ENCODE measurements at regions not wholly inside any gene's neighbourhood (a gene's known extent, or its start where the extent isn't known, plus 50 kb on each side); places are given as distances from the start of the nearest gene placed in this dataset.
"Not testable (repeated sequence)": the region's sequence is repeated elsewhere in the genome, so short reads cannot be mapped to it uniquely, and the experiment has no call there.

GRCh38 chr16:52123061-52123839 lies 423.7 kb downstream of the TOX3 start:
- Histone ChIP-seq H3K27ac (no peak overlapping the region), H3K4me1 (ENCODE audit: control insufficient read depth in 1 of 2, insufficient read depth in 1 of 2, low read depth in 1 of 2, low read length in 1 of 2) (no peaks in the 10 kb centered on the region), H3K9me3 (no peaks in the 10 kb centered on the region), H3K27me3 (no peaks in the 10 kb centered on the region), H3K4me3 (ENCODE audit: low read depth in 1 of 2, low read length in 1 of 2) (no peak overlapping the region), H3K36me3 (no peaks in the 10 kb centered on the region)
- TF ChIP-seq CTCF (IDR thresholded peaks at IDR 0.05) = no peak

- H3K36me3 ChIP-seq = no peaks in the 10 kb centered on the region
- no peak overlapping the region for H3K27ac ChIP-seq
- H3K9me3 ChIP-seq = no peaks in the 10 kb centered on the region
- H3K27me3 ChIP-seq = no peaks in the 10 kb centered on the region
- H3K4me3 ChIP-seq (ENCODE audit: low read depth in 1 of 2, low read length in 1 of 2) = no peak overlapping the region
- no peak for TF ChIP-seq CTCF (IDR thresholded peaks at IDR 0.05)
- H3K4me1 ChIP-seq (ENCODE audit: control insufficient read depth in 1 of 2, insufficient read depth in 1 of 2, low read depth in 1 of 2, low read length in 1 of 2) = no peaks in the 10 kb centered on the region
Observed at GRCh38 chr16:52117171-52117570, 429.8 kb downstream of the TOX3 start.

GRCh38 chr16:52114379-52114778 lies 432.6 kb downstream of the TOX3 start:
- Histone ChIP-seq H3K27me3 (no peaks in the 10 kb centered on the region), H3K27ac (no peak overlapping the region), H3K36me3 (no peaks in the 10 kb centered on the region), H3K4me1 (ENCODE audit: control insufficient read depth in 1 of 2, insufficient read depth in 1 of 2, low read depth in 1 of 2, low read length in 1 of 2) (no peaks in the 10 kb centered on the region), H3K4me3 (ENCODE audit: low read depth in 1 of 2, low read length in 1 of 2) (no peak overlapping the region), H3K9me3 (no peaks in the 10 kb centered on the region)
- no peak for TF ChIP-seq CTCF (IDR thresholded peaks at IDR 0.05)

DNA sequence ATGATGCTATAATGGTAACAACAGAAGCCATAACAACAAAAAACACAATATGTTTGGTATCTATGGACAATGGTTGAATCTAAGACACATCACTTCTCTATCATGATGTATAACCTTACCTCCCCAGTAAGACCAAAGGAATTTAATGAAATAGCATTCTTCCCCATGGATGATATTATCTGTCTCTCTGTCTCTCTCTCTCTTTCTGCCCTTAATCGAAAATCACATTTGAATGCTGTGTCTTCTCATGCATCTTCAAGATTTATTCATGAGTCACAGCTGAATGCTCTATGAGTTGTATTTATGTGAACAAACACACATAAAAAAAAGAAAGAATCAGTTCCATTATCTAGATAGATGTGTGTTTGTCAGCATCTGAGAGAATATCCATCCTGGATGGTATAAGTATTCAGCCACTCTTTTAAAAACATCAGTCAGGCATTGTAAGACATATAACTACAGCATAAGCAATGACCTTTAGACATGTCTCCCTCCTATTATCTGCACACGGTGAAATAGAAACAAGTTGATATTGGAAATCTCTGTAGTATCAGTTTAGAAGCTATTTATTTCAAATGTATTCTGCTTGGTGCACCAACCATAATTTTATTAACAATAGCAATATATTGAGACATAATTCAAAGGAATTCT lies 433.3 kb downstream of the TOX3 start:
- H3K9me3 ChIP-seq = no peaks in the 10 kb centered on the region
- H3K27me3 ChIP-seq = no peaks in the 10 kb centered on the region
- no peaks in the 10 kb centered on the region for H3K4me1 ChIP-seq (ENCODE audit: control insufficient read depth in 1 of 2, insufficient read depth in 1 of 2, low read depth in 1 of 2, low read length in 1 of 2)
- H3K27ac ChIP-seq = no peak overlapping the region
- H3K36me3 ChIP-seq = no peaks in the 10 kb centered on the region
- no peak overlapping the region for H3K4me3 ChIP-seq (ENCODE audit: low read depth in 1 of 2, low read length in 1 of 2)
- no peak for TF ChIP-seq CTCF (IDR thresholded peaks at IDR 0.05)

DNA sequence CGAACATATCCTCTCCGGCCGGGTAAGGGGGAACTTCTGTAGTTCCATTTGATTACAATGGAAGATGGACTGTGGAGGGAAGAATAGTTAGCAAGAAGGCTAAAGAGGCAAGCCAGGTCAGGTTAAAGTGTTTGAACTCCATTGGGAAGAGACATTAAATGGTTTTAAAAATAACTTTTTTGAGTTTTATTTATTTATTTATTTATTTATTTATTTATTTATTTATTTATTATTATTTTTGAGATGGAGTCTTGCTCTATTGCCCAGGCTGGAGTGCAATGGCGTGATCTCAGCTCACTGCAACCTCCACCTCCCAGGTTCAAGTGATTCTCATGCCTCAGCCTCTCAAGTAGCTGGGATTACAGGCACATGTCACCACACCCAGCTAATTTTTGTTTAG lies 441.9 kb downstream of the TOX3 start:
- not testable (repeated sequence) for H3K4me1 ChIP-seq (ENCODE audit: control insufficient read depth in 1 of 2, insufficient read depth in 1 of 2, low read depth in 1 of 2, low read length in 1 of 2)

GRCh38 chr16:52103791-52104190 lies 443.2 kb downstream of the TOX3 start:
- H3K4me1 ChIP-seq (ENCODE audit: control insufficient read depth in 1 of 2, insufficient read depth in 1 of 2, low read depth in 1 of 2, low read length in 1 of 2) = no peaks in the 10 kb centered on the region
- H3K36me3 ChIP-seq = no peaks in the 10 kb centered on the region
- H3K27me3 ChIP-seq = no peaks in the 10 kb centered on the region
- H3K4me3 ChIP-seq (ENCODE audit: low read depth in 1 of 2, low read length in 1 of 2) = no peak overlapping the region
- H3K9me3 ChIP-seq = no peaks in the 10 kb centered on the region
- no peak for TF ChIP-seq CTCF (IDR thresholded peaks at IDR 0.05)
- no peak overlapping the region for H3K27ac ChIP-seq

More for the DNA sequence above, 441.9 kb downstream of the TOX3 start:
- H3K27me3 ChIP-seq; H3K4me3 ChIP-seq (ENCODE audit: low read depth in 1 of 2, low read length in 1 of 2); H3K27ac ChIP-seq; H3K9me3 ChIP-seq; H3K36me3 ChIP-seq: not testable (repeated sequence)
